ENCODE measurements at regions not wholly inside any gene's neighbourhood (a gene's known extent, or its start where the extent isn't known, plus 50 kb on each side); places are given as distances from the start of the nearest gene placed in this dataset.
"Not testable (repeated sequence)": the region's sequence is repeated elsewhere in the genome, so short reads cannot be mapped to it uniquely, and the experiment has no call there.

DNA sequence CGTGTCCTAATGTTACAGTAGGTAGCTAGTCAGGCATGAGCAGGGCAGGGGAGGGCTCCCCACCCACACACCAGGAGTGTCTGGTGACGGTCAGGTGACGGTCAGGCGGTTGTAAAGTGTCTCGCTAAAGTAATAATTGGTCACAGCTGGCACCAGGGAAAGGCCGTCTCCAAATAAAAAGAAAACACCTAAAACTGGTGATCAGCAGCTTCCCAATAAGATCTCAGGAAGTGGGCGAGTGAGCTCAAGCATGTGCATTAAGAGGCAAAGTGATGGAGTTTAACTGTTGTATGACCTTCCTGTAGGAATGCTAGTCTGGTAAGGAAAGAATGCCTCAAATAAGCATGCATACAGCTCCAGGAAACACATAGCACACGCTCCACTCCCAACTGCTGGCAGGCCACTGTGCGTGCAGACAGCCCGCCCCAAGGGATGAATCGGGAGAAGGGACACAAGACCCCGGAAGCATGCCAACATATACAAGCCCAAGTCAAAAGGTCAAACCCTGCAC, 177.1 kb downstream of the RNF144A start:
- DNase-seq (ENCODE audit: low read depth): no peak

DNA sequence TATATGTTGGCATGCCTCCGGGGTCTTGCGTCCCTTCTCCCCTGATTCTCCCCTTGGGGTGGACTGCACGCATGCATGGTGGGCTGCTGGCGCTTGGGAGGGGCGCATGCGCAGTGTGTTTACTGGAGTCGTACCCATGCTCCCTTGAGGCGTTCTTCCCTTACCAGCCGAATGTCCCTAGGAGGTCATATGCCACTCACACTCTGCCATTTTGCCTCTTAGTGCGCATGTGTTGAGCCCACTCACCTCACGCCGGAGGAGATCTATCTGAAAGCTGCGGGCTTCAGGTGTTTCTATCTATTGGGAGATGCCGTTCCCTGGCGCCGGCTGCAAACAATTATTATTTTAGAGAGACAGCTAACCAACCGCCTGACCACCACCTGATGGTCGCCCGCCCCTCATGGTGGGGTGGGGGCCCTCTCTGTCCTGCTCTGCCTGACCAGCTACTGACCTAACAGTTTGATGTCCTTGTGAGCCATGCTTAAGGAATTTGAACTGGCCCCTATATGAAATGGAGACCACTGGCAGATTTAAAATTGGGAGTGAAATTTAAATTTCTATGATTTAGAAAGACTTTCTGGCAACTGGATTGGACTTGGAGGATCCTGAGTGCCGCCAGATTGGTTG, 179.6 kb downstream of the RNF144A start:
- DNase-seq (ENCODE audit: low read depth): no peak

DNA sequence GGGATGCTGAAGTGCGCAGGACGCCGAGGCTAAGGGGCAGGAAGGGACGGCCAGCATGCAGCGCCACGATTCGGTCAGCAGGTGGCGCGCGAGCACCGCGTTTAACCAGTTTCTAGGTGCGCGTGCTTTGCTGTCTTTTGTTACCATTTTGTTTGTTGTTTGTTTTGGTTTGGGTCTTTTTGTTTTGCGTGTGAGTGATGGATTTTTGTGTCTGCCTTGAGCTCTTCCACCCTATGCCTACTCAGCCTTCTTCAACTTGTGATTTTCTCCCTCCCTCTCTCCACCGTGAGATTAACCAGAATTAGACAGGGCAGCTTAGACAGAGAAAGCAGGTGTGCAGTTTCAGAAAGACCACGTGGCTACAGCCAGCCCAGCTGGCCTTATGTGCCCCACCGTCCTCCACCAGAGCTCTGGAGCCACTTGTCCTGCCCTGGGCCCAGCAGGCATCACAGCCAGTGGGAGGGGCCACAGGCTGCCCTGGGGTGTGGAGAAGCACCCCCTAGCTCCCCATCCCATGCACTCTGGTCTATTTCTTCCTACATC, 180.2 kb downstream of the RNF144A start:
- peak; percentile 38 for DNase-seq (ENCODE audit: low read depth)

DNA sequence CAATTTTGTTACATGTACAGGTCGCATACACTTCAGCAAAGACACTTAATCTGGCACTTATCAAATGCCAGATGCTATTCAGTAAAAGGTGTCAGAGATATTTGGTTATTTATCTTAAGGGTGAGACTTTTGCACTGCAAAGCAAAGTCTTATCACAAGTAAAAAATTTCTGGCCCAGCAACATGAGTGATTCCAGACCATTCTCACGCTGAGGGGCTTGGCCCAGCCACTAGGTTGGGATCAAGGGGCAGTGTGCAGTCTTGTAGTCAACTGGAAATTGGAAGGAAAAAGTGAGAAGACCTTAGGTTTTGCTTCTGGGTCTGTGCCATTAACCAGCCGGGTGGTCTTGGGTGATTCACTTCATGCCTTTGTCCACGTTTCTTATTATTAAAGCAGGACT, 181.6 kb downstream of the RNF144A start:
- DNase-seq (ENCODE audit: low read depth): no peak

DNA sequence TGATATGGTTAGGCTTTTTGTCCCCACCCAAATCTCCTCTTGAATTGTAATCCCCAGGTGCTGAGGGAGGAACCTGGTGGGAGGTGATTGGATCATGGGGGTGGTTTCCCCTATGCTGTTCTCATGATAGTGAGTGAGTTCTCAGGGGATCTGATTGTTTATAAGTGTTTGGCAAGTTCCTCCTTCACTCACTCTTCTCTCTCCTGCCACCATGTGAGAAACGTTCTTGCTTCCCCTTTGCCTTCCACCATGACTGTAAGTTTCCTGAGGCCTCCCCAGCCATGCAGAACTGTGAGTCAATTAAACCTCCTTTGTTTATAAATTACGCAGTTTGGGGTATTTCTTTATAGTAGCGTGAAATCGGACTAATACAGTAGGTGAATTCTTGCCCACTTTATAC, 182.5 kb downstream of the RNF144A start:
- DNase-seq (ENCODE audit: low read depth): not testable (repeated sequence)

DNA sequence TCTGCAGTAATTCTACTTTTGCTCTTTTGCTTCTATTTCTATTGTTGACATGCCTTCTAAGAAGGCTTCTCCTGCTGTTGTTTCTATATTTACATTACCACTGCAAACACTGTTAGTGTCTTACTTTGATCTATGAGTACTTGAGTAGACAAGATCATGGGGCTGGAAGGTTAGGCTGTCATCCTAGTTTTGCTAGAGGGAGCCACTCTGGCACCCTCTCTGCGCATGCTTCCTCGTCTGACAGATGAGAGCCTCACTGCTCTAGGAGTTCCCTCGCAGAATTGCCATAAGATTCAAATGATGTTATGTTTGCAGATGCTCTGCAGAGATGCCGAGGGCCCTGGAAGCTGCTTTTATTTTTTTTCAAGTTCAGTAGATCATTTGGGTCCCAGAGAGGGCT, 185.6 kb downstream of the RNF144A start:
- no peak for DNase-seq (ENCODE audit: low read depth)

- no peak for DNase-seq (ENCODE audit: low read depth)
Measured at GRCh38 chr2:7108792-7109532, 191.8 kb downstream of the RNF144A start.

DNA sequence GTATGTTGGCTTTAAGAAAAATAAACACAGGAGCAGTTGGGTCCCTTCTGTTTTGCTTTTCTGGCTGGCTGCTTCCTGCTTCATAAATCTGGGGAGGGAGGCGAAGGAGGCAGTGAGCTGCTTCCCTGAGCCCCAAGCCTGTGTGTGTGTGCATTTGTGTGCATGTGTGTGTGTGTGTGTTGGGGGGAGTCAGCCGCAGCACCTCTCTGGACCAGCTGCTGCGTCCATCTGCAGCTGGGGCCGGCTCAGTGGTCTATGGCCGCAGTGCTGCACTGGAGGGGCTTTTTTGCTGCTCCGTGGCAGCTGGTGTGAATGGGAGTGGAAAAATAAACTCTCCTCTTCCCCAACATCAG, 192.3 kb downstream of the RNF144A start:
- no peak for DNase-seq (ENCODE audit: low read depth)

GRCh38 chr2:7111626-7112025, 194.4 kb downstream of the RNF144A start:
- no peak for DNase-seq (ENCODE audit: low read depth)

DNA sequence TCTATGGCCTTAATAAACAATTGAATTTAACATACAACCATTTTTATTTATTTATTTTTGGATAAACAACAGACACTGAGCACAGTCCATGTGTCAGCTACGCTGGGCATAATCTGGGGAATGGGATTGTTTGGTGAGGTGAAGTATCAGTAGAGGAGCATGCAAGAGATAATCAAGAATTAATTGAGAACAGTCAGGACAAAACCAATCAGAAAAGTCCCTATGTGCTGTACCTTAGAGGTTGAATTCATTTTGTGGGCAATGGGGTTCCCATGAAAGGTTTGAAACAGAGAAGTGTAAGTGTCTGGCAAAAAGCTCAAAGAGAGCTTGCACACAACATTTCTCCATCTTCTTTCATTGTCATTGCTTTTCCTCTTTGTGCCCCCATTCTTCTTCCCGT, 198.2 kb downstream of the RNF144A start:
- DNase-seq (ENCODE audit: low read depth): no peak

DNA sequence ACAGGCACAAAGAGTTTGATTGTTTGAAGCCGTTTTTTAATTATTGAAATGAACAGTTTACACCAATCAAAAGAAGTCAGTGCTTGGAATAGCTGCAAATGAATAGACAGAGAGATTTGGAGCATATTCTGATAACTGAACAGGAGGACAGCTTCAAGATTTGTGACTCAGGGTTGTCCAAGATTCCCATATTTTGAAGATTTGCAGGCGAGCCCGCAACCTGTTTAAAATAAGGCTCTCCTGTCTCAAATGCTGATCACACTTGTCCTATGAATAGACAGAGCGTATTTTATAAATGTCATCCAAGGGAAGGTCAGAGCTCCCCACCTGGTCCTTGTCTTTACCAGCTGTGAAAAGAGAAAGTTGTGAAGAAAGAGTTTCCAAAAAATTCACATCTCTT, 198.7 kb downstream of the RNF144A start:
- no peak for DNase-seq (ENCODE audit: low read depth)

- DNase-seq (ENCODE audit: low read depth): no peak
Measured at GRCh38 chr2:7116511-7116910, 199.3 kb downstream of the RNF144A start.

DNA sequence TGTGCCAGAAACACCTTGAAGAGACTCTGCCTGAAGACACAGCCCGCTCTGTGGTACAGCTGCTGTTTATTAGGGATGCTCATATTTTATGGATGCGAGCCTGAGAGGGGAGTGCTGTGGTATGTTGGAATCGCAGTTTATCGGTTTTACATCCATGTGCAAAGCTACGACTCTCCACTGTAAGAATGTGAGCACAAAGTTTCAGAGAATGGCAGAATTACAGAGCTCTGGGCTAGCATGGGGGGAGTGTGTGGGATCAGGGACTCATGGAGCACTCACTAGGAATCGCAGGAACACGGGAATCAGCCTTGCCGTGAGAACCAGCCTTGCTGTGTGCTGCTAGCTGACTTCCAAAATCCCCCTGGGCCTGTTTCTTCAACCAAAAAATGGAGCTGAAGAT, 199.9 kb downstream of the RNF144A start:
- DNase-seq (ENCODE audit: low read depth): no peak

- no peak for DNase-seq (ENCODE audit: low read depth)
Measured at GRCh38 chr2:7118606-7119131, 201.5 kb downstream of the RNF144A start.

- peak; percentile 3 for DNase-seq (ENCODE audit: low read depth)
Measured at GRCh38 chr2:7119132-7119835, 202.1 kb downstream of the RNF144A start.

DNA sequence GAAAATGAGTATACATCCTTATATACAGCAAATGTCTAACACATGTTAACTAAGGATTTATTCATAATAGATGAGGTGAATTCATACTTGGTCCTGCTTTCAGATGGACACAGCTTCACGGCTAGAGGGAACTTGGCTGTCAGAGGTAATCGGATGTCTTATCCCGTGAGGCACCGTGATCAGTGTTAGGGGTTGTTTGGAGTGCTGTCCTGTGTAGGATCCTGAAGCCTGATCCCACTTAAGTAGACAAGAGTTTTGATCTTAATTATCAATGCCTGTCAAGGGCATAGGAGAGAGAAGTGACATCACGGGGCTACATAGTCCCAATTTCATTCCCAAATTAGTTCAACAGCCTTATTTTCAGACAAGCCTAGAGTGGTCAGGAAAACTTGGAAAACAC, 204.6 kb downstream of the RNF144A start:
- no peak for DNase-seq (ENCODE audit: low read depth)

DNA sequence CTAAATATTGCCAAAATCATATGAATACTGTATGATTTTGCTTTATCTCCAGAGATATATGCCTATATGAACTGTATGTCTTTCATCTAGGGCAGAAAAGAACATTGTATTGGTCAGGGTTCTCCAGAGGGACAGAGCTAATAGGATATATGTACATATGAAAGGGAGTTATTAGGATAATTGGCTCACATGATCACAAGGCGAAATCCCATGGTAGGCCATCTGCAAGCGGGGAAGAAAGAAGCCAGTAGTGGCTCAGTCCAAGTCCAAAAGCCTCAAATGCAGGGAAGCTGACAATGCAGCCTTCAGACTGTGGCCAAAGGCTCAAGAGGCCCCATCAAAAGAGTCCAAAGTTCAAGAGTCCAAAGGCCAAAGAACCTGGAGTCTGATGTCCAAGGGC, 209.9 kb downstream of the RNF144A start:
- DNase-seq (ENCODE audit: low read depth): no peak

GRCh38 chr2:7127687-7128086, 210.5 kb downstream of the RNF144A start:
- no peak for DNase-seq (ENCODE audit: low read depth)

DNA sequence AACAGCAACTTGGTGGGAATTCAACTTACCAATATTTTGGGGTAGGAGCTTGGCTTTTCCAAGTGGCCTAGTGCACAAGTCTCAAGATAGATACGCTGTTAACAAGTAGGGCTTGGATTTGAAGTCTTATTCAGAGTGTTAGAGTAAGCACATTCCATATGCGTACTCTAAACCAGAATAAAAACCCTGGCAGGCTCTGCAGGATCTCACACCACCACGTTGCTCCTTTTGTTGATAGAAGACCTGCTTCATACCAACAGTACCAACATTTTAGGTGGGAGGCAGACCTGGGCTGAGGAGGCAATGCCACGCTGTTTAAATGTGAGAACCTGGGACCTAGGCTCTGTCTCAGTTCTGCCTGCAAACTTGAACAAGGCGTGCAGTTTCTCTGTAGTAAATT, 214.0 kb downstream of the RNF144A start:
- DNase-seq (ENCODE audit: low read depth): no peak

GRCh38 chr2:7132753-7133152, 215.5 kb downstream of the RNF144A start:
- no peak for DNase-seq (ENCODE audit: low read depth)

- DNase-seq (ENCODE audit: low read depth): no peak
Measured at GRCh38 chr2:7133521-7133920, 216.3 kb downstream of the RNF144A start.

DNA sequence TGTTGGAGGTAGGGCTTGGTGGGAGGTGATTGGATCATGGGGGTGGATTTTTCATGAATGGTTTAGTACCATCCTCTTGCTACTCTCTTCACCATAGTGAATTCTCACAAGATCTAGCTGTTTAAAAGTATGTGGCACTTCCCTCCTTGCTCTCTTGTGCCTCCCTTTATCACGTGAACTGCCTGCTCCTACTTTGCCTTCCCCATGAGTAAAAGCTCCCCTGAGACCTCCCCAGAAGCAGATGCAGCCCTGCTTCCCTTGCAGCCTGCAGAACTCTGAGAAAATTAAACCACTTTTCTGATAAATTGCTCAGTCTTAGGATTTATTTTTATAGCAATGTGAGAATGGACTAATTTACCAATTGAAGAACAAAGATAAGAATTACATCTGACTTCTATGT, 223.1 kb downstream of the RNF144A start:
- no peak for DNase-seq (ENCODE audit: low read depth)

GRCh38 chr2:7145707-7146106, 228.5 kb downstream of the RNF144A start:
- DNase-seq (ENCODE audit: low read depth): no peak

Data from ELR (cell line).